OCI-LY3 (cell line): ENCODE measurements at regions not wholly inside any gene's neighbourhood (a gene's known extent, or its start where the extent isn't known, plus 50 kb on each side); places are given as distances from the start of the nearest gene placed in this dataset.

Experiments used
- H2AFZ ChIP-seq: fragments of 200-600, 300-600 bp; shearing (Covaris generic); 2 replicates; pipeline ENCODE4 v1.6.0; 2014; ENCODE audit warnings: antibody characterized with exemption, low read depth, low read length
- H3K27ac ChIP-seq: fragments of 200-600, 300-600 bp; sonication (generic); 2 replicates; pipeline ENCODE4 v1.5.1; 2014; ENCODE audit warnings: mild to moderate bottlenecking, low read length, moderate library complexity, mixed read lengths
- H3K27me3 ChIP-seq: fragments of 200-600, 300-600 bp; sonication (generic); 2 replicates; pipeline ENCODE4 v1.6.1; 2014; ENCODE audit warnings: low read depth, low read length, mixed read lengths
- H3K36me3 ChIP-seq: fragments of 200-600, 300-600 bp; sonication (generic); replicated peaks from 2 replicates; pipeline ENCODE3; 2014; ENCODE audit warnings: low read depth, low read length, mixed read lengths
- H3K4me1 ChIP-seq: fragments of 300-600, 200-600 bp; sonication (generic); 2 replicates; pipeline ENCODE4 v1.6.1; 2014; ENCODE audit warnings: low read length, mixed read lengths
- H3K4me2 ChIP-seq: fragments of 200-600, 300-600 bp; sonication (generic); 2 replicates; pipeline ENCODE4 v1.6.1; 2014; ENCODE audit warnings: low read length, mixed read lengths
- H3K4me3 ChIP-seq: fragments of 300-600, 200-600 bp; sonication (generic); 2 replicates; pipeline ENCODE4 v1.5.1; 2014; ENCODE audit warnings: antibody characterized with exemption, mild to moderate bottlenecking, low read length, moderate library complexity
- H3K79me2 ChIP-seq: fragments of 300-600, 200-600 bp; shearing (Covaris generic); 2 replicates; pipeline ENCODE4 v1.6.1; 2014; ENCODE audit warnings: mild to moderate bottlenecking, low read length, mixed read lengths
- H3K9ac ChIP-seq: fragments of 300-600, 200-600 bp; shearing (Covaris generic); 2 replicates; pipeline ENCODE4 v1.6.0; 2014; ENCODE audit warnings: mild to moderate bottlenecking, low read length, moderate library complexity
- H3K9me3 ChIP-seq: fragments of 200-600, 300-600 bp; shearing (Covaris generic); 2 replicates; pipeline ENCODE4 v1.6.1; 2014; ENCODE audit warnings: low read length, mixed read lengths; ENCODE audit not compliant: insufficient read depth
- H4K20me1 ChIP-seq: fragments of 200-600, 300-600 bp; sonication (generic); 2 replicates; pipeline ENCODE4 v1.6.1; 2016; ENCODE audit warnings: low read length, mixed read lengths; ENCODE audit not compliant: insufficient read depth
- EZH2phosphoT487 ChIP-seq: fragments of 200-600 bp; shearing (Covaris generic); IDR thresholded peaks from 2 replicates; pipeline ENCODE4 v1.6.1; 2018; ENCODE audit warnings: antibody characterized with exemption, mixed run types, low read depth
- TF ChIP-seq, protein P1 (sequence below): fragments of 200-600, 300-600 bp; sonication (generic); IDR thresholded peaks from 2 replicates; pipeline ENCODE4 v1.5.1; 2014; ENCODE audit warnings: antibody characterized with exemption, low read length, low read depth

DNA sequence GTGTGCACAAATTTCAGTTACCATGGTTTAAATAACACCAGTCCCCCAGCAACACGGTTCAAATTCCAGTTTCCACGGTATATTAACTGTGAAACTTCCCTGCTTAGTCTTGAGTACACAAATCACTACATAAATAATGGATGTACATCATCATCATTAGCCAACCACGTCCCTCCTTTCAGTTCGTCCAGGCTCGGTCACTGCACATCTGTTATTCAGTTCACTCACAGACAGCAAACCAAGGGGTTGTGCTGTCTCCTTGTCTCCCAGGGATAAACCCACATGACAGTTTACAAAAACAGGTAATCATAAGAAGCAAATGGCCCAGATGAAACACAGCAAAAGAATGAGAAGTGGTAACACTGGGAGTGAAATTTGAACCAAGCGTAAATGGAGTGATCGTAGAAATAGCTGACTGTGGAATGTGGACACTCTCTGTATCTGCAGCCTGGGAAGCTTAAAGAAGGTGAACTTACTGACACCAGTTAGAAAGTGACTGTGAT, 61.0 kb upstream of the RAD23B start:
- Histone ChIP-seq H3K27me3 (peaks cover 19% of the 10 kb centered on the region), H3K79me2 (no peaks in the 10 kb centered on the region), H3K4me2 (peak overlapping the region; percentile 39), H4K20me1 (no peaks in the 10 kb centered on the region), H3K9ac (no peak overlapping the region), H3K9me3 (no peaks in the 10 kb centered on the region), H2AFZ (no peak overlapping the region), H3K4me1 (peaks cover 24% of the 10 kb centered on the region), H3K36me3 (no peaks in the 10 kb centered on the region), H3K27ac (no peak overlapping the region), H3K4me3 (no peak overlapping the region)
- no peak for TF ChIP-seq EZH2phosphoT487
- TF ChIP-seq, protein P1, sequence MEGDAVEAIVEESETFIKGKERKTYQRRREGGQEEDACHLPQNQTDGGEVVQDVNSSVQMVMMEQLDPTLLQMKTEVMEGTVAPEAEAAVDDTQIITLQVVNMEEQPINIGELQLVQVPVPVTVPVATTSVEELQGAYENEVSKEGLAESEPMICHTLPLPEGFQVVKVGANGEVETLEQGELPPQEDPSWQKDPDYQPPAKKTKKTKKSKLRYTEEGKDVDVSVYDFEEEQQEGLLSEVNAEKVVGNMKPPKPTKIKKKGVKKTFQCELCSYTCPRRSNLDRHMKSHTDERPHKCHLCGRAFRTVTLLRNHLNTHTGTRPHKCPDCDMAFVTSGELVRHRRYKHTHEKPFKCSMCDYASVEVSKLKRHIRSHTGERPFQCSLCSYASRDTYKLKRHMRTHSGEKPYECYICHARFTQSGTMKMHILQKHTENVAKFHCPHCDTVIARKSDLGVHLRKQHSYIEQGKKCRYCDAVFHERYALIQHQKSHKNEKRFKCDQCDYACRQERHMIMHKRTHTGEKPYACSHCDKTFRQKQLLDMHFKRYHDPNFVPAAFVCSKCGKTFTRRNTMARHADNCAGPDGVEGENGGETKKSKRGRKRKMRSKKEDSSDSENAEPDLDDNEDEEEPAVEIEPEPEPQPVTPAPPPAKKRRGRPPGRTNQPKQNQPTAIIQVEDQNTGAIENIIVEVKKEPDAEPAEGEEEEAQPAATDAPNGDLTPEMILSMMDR: no peak

GRCh38 chr9:107223381-107223780, 59.7 kb upstream of the RAD23B start:
- Histone ChIP-seq H2AFZ (no peak overlapping the region), H4K20me1 (no peaks in the 10 kb centered on the region), H3K4me1 (peaks cover 24% of the 10 kb centered on the region), H3K27ac (no peak overlapping the region), H3K79me2 (no peaks in the 10 kb centered on the region), H3K4me2 (no peak overlapping the region), H3K9me3 (no peaks in the 10 kb centered on the region), H3K4me3 (no peak overlapping the region), H3K9ac (no peak overlapping the region), H3K27me3 (peaks cover 31% of the 10 kb centered on the region), H3K36me3 (no peaks in the 10 kb centered on the region)
- TF ChIP-seq, protein P1: no peak
- TF ChIP-seq EZH2phosphoT487: no peak

DNA sequence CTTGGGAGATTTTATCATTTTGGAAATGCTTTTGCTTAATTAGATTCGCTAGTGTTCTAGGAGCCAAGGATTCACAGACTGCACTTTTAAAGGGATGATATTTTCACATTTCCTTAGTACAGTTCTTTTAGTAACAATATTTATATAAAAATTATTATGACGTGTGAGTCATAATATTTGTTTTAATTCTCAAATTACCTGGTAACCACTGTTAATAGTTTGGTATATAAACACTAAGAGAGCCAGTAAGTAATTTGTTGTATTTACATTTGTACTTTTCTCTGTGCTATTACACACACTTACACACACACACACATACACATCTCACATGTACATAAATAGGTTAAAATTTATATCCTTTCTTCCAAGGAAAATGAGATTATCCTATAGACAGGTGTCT, 58.8 kb upstream of the RAD23B start:
- Histone ChIP-seq H3K36me3 (no peaks in the 10 kb centered on the region), H2AFZ (no peak overlapping the region), H3K9ac (no peak overlapping the region), H4K20me1 (no peaks in the 10 kb centered on the region), H3K27ac (no peak overlapping the region), H3K9me3 (no peaks in the 10 kb centered on the region), H3K4me2 (no peak overlapping the region), H3K4me3 (no peak overlapping the region), H3K79me2 (no peaks in the 10 kb centered on the region), H3K4me1 (peaks cover 15% of the 10 kb centered on the region), H3K27me3 (peaks cover 33% of the 10 kb centered on the region)
- TF ChIP-seq, protein P1: no peak

GRCh38 chr9:107226421-107226820, 56.7 kb upstream of the RAD23B start:
- H4K20me1 ChIP-seq: no peaks in the 10 kb centered on the region
- no peak overlapping the region for H3K9ac ChIP-seq
- peaks cover 49% of the 10 kb centered on the region for H3K27me3 ChIP-seq
- no peaks in the 10 kb centered on the region for H3K36me3 ChIP-seq
- TF ChIP-seq, protein P1: no peak
- no peak for TF ChIP-seq EZH2phosphoT487
- no peak overlapping the region for H3K4me3 ChIP-seq
- no peak overlapping the region for H3K4me2 ChIP-seq
- no peak overlapping the region for H2AFZ ChIP-seq
- H3K79me2 ChIP-seq: no peaks in the 10 kb centered on the region
- peaks cover 4% of the 10 kb centered on the region; the same call in 1 of the 2 replicates for H3K4me1 ChIP-seq
- H3K27ac ChIP-seq: no peak overlapping the region
- H3K9me3 ChIP-seq: no peaks in the 10 kb centered on the region
